PC-3 (cell line): ENCODE measurements at regions not wholly inside any gene's neighbourhood (a gene's known extent, or its start where the extent isn't known, plus 50 kb on each side); places are given as distances from the start of the nearest gene placed in this dataset.

Experiments
- ATAC-seq: fragments of 200-7000 bp; cut with Tn5 transposase; 2 replicates; pipeline ENCODE4 v1.9.1; 2020; ENCODE audit warnings: mild to moderate bottlenecking, moderate library complexity
- BruUV-seq: library from RNA; stranded (reverse); fragments of 400-500 nt; replicated peaks from 2 replicates; lab custom pipeline; 2021; lab: Mats Ljungman, UMichigan
- CTCF ChIA-PET: fragments of 300-600 bp; sonication (Branson Sonifier 250); formaldehyde crosslinking; loops from one replicate; lab custom pipeline; 2022; ENCODE audit warnings: antibody characterized with exemption; lab: Charles Lee
- POLR2A ChIA-PET: fragments of 300-600 bp; sonication (Branson Sonifier 250); formaldehyde crosslinking; loops from one replicate; lab custom pipeline; 2022; ENCODE audit warnings: antibody characterized with exemption; ENCODE audit not compliant: unreplicated experiment; lab: Charles Lee
- DNase-seq: peaks from one replicate; pipeline ENCODE4 v3.0.0-alpha.2; 2015
- H2AFZ ChIP-seq: fragments of 300-600 bp; sonication (generic); 2 replicates; pipeline ENCODE4 v1.6.0; 2016; ENCODE audit warnings: antibody characterized with exemption, low read length
- H3F3A ChIP-seq: fragments of 300-600 bp; sonication (generic); one replicate; pipeline ENCODE4 v1.6.0; 2017; ENCODE audit warnings: antibody characterized with exemption, low read length, control low read depth, mild to moderate bottlenecking; ENCODE audit not compliant: unreplicated experiment
- H3K27ac ChIP-seq: fragments of 300-600 bp; sonication (generic); 2 replicates; pipeline ENCODE4 v1.5.1; 2016; ENCODE audit warnings: mild to moderate bottlenecking, low read length
- H3K27me3 ChIP-seq: fragments of 300-600 bp; sonication (generic); 2 replicates; pipeline ENCODE4 v1.6.1; 2016; ENCODE audit warnings: low read length, mixed read lengths
- H3K36me3 ChIP-seq: fragments of 300-600 bp; sonication (generic); 2 replicates; pipeline ENCODE4 v1.6.1; 2016; ENCODE audit warnings: low read depth, mixed run types, low read length, mixed read lengths
- H3K4me1 ChIP-seq: fragments of 300-600 bp; sonication (generic); 2 replicates; pipeline ENCODE4 v1.5.1; 2016; ENCODE audit warnings: low read length; ENCODE audit not compliant: insufficient read depth
- H3K4me2 ChIP-seq: fragments of 300-600 bp; sonication (generic); 2 replicates; pipeline ENCODE4 v1.6.0; 2016; ENCODE audit warnings: low read length
- H3K4me3 ChIP-seq: fragments of 300-600 bp; sonication (generic); 2 replicates; pipeline ENCODE4 v1.5.1; 2016; ENCODE audit warnings: mild to moderate bottlenecking, low read length, mixed read lengths
- H3K79me2 ChIP-seq: fragments of 300-600 bp; sonication (generic); 2 replicates; pipeline ENCODE4 v1.6.1; 2017; ENCODE audit warnings: low read length, mixed read lengths
- H3K9ac ChIP-seq: fragments of 300-600 bp; sonication (generic); 2 replicates; pipeline ENCODE4 v1.6.0; 2016; ENCODE audit warnings: mild to moderate bottlenecking, low read length
- H3K9me2 ChIP-seq: fragments of 300-600 bp; sonication (generic); replicated peaks from 2 replicates; pipeline ENCODE4 v1.6.1; 2016; ENCODE audit warnings: mixed run types, low read length, mixed read lengths
- H3K9me3 ChIP-seq: fragments of 300-600 bp; sonication (generic); 2 replicates; pipeline ENCODE4 v1.6.1; 2016; ENCODE audit warnings: low read length, mixed read lengths
- H4K20me1 ChIP-seq: fragments of 300-600 bp; sonication (generic); 2 replicates; pipeline ENCODE4 v1.6.1; 2016; ENCODE audit warnings: low read length, mixed read lengths
- EZH2 ChIP-seq: fragments of 300-600 bp; sonication (generic); IDR thresholded peaks from one replicate; pipeline ENCODE4 v1.6.1; 2017; ENCODE audit warnings: antibody characterized with exemption, mild to moderate bottlenecking, low read length; ENCODE audit not compliant: unreplicated experiment
- EZH2phosphoT487 ChIP-seq: fragments of 300-600 bp; sonication (generic); IDR thresholded peaks from 2 replicates; pipeline ENCODE4 v1.6.1; 2018; ENCODE audit warnings: mild to moderate bottlenecking, antibody characterized with exemption, low read length, borderline replicate concordance
- intact Hi-C: fragments of 100-400 bp; cut with micrococcal nuclease; formaldehyde crosslinking; loops from 2 replicates; pipeline ENCODE4 v1.9.0; 2023
- TF ChIP-seq, protein P1 (sequence below): fragments of 300-600 bp; sonication (generic); conservative IDR thresholded peaks from 2 replicates; pipeline ENCODE4 v1.5.1; 2017; ENCODE audit warnings: antibody characterized with exemption, low read depth, mild to moderate bottlenecking, low read length

GRCh38 chr1:96922181-96922580 lies 200.6 kb downstream of the PTBP2 start:
- H3K9me2 ChIP-seq: no peaks in the 10 kb centered on the region
- peaks cover 22% of the 10 kb centered on the region for H3K27me3 ChIP-seq
- intact Hi-C loops: no loop called here
- no peak overlapping the region for H3K4me3 ChIP-seq
- CTCF ChIA-PET: no interaction called here
- H3K4me1 ChIP-seq: no peaks in the 10 kb centered on the region
- POLR2A ChIA-PET: no interaction called here
- H2AFZ ChIP-seq: no peak overlapping the region
- TF ChIP-seq, protein P1, sequence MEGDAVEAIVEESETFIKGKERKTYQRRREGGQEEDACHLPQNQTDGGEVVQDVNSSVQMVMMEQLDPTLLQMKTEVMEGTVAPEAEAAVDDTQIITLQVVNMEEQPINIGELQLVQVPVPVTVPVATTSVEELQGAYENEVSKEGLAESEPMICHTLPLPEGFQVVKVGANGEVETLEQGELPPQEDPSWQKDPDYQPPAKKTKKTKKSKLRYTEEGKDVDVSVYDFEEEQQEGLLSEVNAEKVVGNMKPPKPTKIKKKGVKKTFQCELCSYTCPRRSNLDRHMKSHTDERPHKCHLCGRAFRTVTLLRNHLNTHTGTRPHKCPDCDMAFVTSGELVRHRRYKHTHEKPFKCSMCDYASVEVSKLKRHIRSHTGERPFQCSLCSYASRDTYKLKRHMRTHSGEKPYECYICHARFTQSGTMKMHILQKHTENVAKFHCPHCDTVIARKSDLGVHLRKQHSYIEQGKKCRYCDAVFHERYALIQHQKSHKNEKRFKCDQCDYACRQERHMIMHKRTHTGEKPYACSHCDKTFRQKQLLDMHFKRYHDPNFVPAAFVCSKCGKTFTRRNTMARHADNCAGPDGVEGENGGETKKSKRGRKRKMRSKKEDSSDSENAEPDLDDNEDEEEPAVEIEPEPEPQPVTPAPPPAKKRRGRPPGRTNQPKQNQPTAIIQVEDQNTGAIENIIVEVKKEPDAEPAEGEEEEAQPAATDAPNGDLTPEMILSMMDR: no peak
- TF ChIP-seq EZH2phosphoT487 (no peak), EZH2 (no peak)
- ATAC-seq (no peak), DNase-seq (no peak)
- BruUV-seq: no TSS peak
- no peaks in the 10 kb centered on the region for H3F3A ChIP-seq
- H3K9ac ChIP-seq: no peak overlapping the region
- H3K36me3 ChIP-seq: no peaks in the 10 kb centered on the region
- H3K9me3 ChIP-seq: peaks cover 8% of the 10 kb centered on the region; the same call in 1 of the 2 replicates
- no peaks in the 10 kb centered on the region for H4K20me1 ChIP-seq
- no peak overlapping the region for H3K4me2 ChIP-seq
- no peak overlapping the region for H3K27ac ChIP-seq
- H3K79me2 ChIP-seq: no peaks in the 10 kb centered on the region

GRCh38 chr1:96923753-96924152 lies 202.2 kb downstream of the PTBP2 start:
- intact Hi-C loops: no loop called here
- H3K4me3 ChIP-seq: no peak overlapping the region
- ATAC-seq (no peak), DNase-seq (no peak)
- POLR2A ChIA-PET: no interaction called here
- H2AFZ ChIP-seq: no peak overlapping the region
- no peaks in the 10 kb centered on the region for H3K36me3 ChIP-seq
- CTCF ChIA-PET: no interaction called here
- peaks cover 19% of the 10 kb centered on the region for H3K27me3 ChIP-seq
- no peak overlapping the region for H3K9ac ChIP-seq
- peaks cover 8% of the 10 kb centered on the region; the same call in 1 of the 2 replicates for H3K9me3 ChIP-seq
- BruUV-seq: no TSS peak
- H3K4me2 ChIP-seq: no peak overlapping the region
- TF ChIP-seq, protein P1: no peak
- TF ChIP-seq EZH2phosphoT487 (no peak), EZH2 (no peak)
- no peaks in the 10 kb centered on the region for H3K79me2 ChIP-seq
- H4K20me1 ChIP-seq: no peaks in the 10 kb centered on the region
- H3K4me1 ChIP-seq: no peaks in the 10 kb centered on the region
- no peaks in the 10 kb centered on the region for H3F3A ChIP-seq
- H3K27ac ChIP-seq: no peak overlapping the region
- H3K9me2 ChIP-seq: no peaks in the 10 kb centered on the region

GRCh38 chr1:96926176-96926575 lies 204.6 kb downstream of the PTBP2 start:
- Histone ChIP-seq H3K79me2 (no peaks in the 10 kb centered on the region), H3K4me3 (no peak overlapping the region), H3K36me3 (no peaks in the 10 kb centered on the region), H3K9me3 (peaks cover 8% of the 10 kb centered on the region; the same call in 1 of the 2 replicates), H3K4me1 (no peaks in the 10 kb centered on the region), H3K27ac (no peak overlapping the region), H3F3A (no peaks in the 10 kb centered on the region), H3K4me2 (no peak overlapping the region), H3K9me2 (no peaks in the 10 kb centered on the region), H3K9ac (no peak overlapping the region), H3K27me3 (no peaks in the 10 kb centered on the region), H4K20me1 (no peaks in the 10 kb centered on the region), H2AFZ (no peak overlapping the region)
- no TSS peak for BruUV-seq
- ATAC-seq (peak; percentile 49), DNase-seq (peak; percentile 46)
- ChIA-PET CTCF (no interaction called here), POLR2A (no interaction called here)
- intact Hi-C loops: no loop called here
- TF ChIP-seq, protein P1: no peak
- TF ChIP-seq EZH2phosphoT487: no peak
- no peak for TF ChIP-seq EZH2
